BE2C (cell line): ENCODE measurements at regions not wholly inside any gene's neighbourhood (a gene's known extent, or its start where the extent isn't known, plus 50 kb on each side); places are given as distances from the start of the nearest gene placed in this dataset.

Source experiments
- DNase-seq: peaks from one replicate; pipeline ENCODE4 v3.0.0-alpha.2; 2020
- H3K27me3 ChIP-seq: fragments of 250-450 bp; sonication (Bioruptor Pico); 2 replicates; pipeline ENCODE4 v1.5.1; 2020; ENCODE audit warnings: mild to moderate bottlenecking
- H3K36me3 ChIP-seq: fragments of 250-450 bp; sonication (Bioruptor Pico); 2 replicates; pipeline ENCODE4 v1.5.1; 2020; ENCODE audit warnings: mild to moderate bottlenecking
- H3K4me1 ChIP-seq: fragments of 250-450 bp; sonication (Bioruptor Pico); 2 replicates; pipeline ENCODE4 v1.5.1; 2020
- H3K4me3 ChIP-seq: 2 replicates; pipeline ENCODE4 v1.5.1; 2011; ENCODE audit warnings: low read depth, low read length
- H3K9me3 ChIP-seq: fragments of 250-450 bp; sonication (Bioruptor Pico); 2 replicates; pipeline ENCODE4 v1.5.1; 2020
- TF ChIP-seq, protein P1 (sequence below): IDR thresholded peaks from 2 replicates; pipeline ENCODE4 v1.5.1; 2012; ENCODE audit warnings: mild to moderate bottlenecking, low read depth, low read length

DNA sequence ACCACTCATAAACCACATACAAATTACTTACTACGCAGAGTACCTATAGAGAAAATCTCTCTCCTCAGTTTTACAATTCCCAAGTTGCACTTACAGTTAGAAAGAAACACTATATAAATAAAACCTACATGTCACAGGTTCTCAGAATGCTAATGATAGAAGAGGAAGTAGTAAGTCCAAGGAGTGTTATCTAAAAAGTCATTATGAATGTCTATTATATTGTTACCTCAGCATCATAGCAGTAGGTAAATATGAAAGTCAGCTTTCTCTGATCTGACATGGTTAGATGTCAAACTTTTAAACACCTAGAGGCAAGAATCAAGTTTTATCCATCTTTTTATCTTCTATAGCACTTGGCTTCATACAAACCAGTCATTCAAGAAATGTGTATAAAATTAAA, 163.2 kb upstream of the FAM241A start:
- Histone ChIP-seq H3K9me3 (no peaks in the 10 kb centered on the region), H3K27me3 (peaks cover 5% of the 10 kb centered on the region; the same call in 1 of the 2 replicates), H3K36me3 (no peaks in the 10 kb centered on the region), H3K4me1 (no peaks in the 10 kb centered on the region), H3K4me3 (no peak overlapping the region)
- no peak for DNase-seq
- TF ChIP-seq, protein P1, sequence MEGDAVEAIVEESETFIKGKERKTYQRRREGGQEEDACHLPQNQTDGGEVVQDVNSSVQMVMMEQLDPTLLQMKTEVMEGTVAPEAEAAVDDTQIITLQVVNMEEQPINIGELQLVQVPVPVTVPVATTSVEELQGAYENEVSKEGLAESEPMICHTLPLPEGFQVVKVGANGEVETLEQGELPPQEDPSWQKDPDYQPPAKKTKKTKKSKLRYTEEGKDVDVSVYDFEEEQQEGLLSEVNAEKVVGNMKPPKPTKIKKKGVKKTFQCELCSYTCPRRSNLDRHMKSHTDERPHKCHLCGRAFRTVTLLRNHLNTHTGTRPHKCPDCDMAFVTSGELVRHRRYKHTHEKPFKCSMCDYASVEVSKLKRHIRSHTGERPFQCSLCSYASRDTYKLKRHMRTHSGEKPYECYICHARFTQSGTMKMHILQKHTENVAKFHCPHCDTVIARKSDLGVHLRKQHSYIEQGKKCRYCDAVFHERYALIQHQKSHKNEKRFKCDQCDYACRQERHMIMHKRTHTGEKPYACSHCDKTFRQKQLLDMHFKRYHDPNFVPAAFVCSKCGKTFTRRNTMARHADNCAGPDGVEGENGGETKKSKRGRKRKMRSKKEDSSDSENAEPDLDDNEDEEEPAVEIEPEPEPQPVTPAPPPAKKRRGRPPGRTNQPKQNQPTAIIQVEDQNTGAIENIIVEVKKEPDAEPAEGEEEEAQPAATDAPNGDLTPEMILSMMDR = no peak

DNA sequence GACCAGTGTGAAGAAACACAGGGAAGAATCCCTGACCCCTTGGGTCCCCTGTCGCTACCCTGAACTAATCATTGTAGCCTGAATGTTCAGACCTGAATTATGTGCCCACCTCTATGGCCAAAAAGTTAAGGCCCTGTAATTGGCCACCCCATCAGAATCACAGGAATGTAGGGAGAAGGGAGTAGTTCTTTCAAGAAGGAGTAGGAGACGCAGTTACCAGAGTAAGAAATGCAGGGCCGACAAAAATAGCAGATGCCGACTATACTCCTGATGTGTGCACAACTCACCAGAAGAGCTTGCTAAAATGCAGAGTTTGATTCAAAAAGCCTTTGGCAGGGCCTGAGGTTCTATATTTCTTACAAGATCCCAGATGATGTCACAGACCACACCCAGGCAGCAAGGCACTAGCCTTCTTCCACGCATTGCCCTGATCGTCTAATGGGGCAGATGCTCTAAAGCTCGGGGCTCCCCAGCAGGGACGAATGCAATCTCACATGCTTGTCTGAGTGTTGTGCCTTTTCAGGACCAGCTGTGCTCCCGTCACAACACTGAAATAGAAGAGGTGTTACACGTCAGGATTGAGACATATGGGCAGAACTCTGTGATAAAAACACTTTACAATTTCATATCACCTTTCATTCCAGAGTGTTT, 161.0 kb upstream of the FAM241A start:
- no peak for DNase-seq
- H3K27me3 ChIP-seq = peaks cover 10% of the 10 kb centered on the region; the same call in 1 of the 2 replicates

GRCh38 chr4:111985426-111985825, 159.8 kb upstream of the FAM241A start:
- no peak for DNase-seq
- TF ChIP-seq, protein P1 = no peak
- Histone ChIP-seq H3K4me3 (no peak overlapping the region), H3K36me3 (no peaks in the 10 kb centered on the region), H3K9me3 (no peaks in the 10 kb centered on the region), H3K4me1 (no peaks in the 10 kb centered on the region), H3K27me3 (peaks cover 10% of the 10 kb centered on the region; the same call in 1 of the 2 replicates)

More for the DNA sequence above, 161.0 kb upstream of the FAM241A start:
- Histone ChIP-seq H3K4me3 (no peak overlapping the region), H3K9me3 (no peaks in the 10 kb centered on the region), H3K36me3 (no peaks in the 10 kb centered on the region), H3K4me1 (no peaks in the 10 kb centered on the region)
- TF ChIP-seq, protein P1 = no peak

- TF ChIP-seq, protein P1 = no peak
- Histone ChIP-seq H3K4me1 (no peaks in the 10 kb centered on the region), H3K36me3 (no peaks in the 10 kb centered on the region), H3K4me3 (no peak overlapping the region), H3K27me3 (peaks cover 10% of the 10 kb centered on the region; the same call in 1 of the 2 replicates), H3K9me3 (no peaks in the 10 kb centered on the region)
- DNase-seq = no peak
These were observed 159.2 kb upstream of the FAM241A start for GRCh38 chr4:111986095-111986494.

GRCh38 chr4:111988514-111988913, 156.7 kb upstream of the FAM241A start:
- no peak overlapping the region for H3K4me3 ChIP-seq
- H3K27me3 ChIP-seq = peaks cover 25% of the 10 kb centered on the region
- no peaks in the 10 kb centered on the region for H3K4me1 ChIP-seq
- no peaks in the 10 kb centered on the region for H3K36me3 ChIP-seq
- no peak for DNase-seq
- TF ChIP-seq, protein P1 = no peak
- no peaks in the 10 kb centered on the region for H3K9me3 ChIP-seq

GRCh38 chr4:111989817-111990216, 155.4 kb upstream of the FAM241A start:
- Histone ChIP-seq H3K27me3 (peaks cover 26% of the 10 kb centered on the region), H3K4me3 (no peak overlapping the region), H3K4me1 (no peaks in the 10 kb centered on the region), H3K36me3 (no peaks in the 10 kb centered on the region), H3K9me3 (no peaks in the 10 kb centered on the region)
- no peak for DNase-seq
- TF ChIP-seq, protein P1 = no peak
